ENCODE measurements at regions not wholly inside any gene's neighbourhood (a gene's known extent, or its start where the extent isn't known, plus 50 kb on each side); places are given as distances from the start of the nearest gene placed in this dataset.
"Not testable (repeated sequence)": the region's sequence is repeated elsewhere in the genome, so short reads cannot be mapped to it uniquely, and the experiment has no call there.

GRCh38 chr9:85818971-85819370, 77.2 kb upstream of the AGTPBP1 start:
- 0% methylated on average over 2 of the region's 2 CpGs for WGBS (ENCODE audit: insufficient coverage, insufficient replicate concordance, low lambda C conversion rate, missing lambda C conversion rate)
- ChIA-PET RAD21 (ENCODE audit: unreplicated experiment) (interaction anchor here (1.0 to 1.5 kb wide), 2 partner anchors 383 to 594 kb away, joined by 3 read pairs; no protein-coding TSS in a partner anchor), SMC1A (ENCODE audit: uncharacterized antibody, unreplicated experiment) (interaction anchor here (0.7 to 1.8 kb wide), 4 partner anchors 85 to 428 kb away, joined by 3 to 7 read pairs (median 3); no protein-coding TSS in a partner anchor)

GRCh38 chr9:85820598-85820997, 78.8 kb upstream of the AGTPBP1 start:
- in situ Hi-C loops (cut with MboI) (loop anchor here (25.0 kb wide), 1 partner anchor 467 kb away; the partner anchor contains the start of gene ISCA1), intact Hi-C loops (cut with micrococcal nuclease; ENCODE audit: unreplicated experiment) (loop anchor here (10.0 kb wide), 1 partner anchor 84 kb away; no protein-coding TSS in a partner anchor)
- H3K79me2 ChIP-seq (ENCODE audit: control insufficient read depth, insufficient read depth, low read length); H2AFZ ChIP-seq (ENCODE audit: control insufficient read depth, low read depth, low read length); POLR2A ChIA-PET; H4K20me1 ChIP-seq (ENCODE audit: control insufficient read depth, insufficient read depth); H3K36me3 ChIP-seq (ENCODE audit: control insufficient read depth in 2 of 2, insufficient read depth in 2 of 2, low read length in 1 of 2); RAD21 ChIA-PET (ENCODE audit: unreplicated experiment); H3K4me1 ChIP-seq (ENCODE audit: control insufficient read depth, insufficient read depth, low read length); H3K9ac ChIP-seq (ENCODE audit: control insufficient read depth, insufficient read depth, low read length); H3K9me3 ChIP-seq (replicated peaks; ENCODE audit: control insufficient read depth, insufficient read depth, low read length); H3K27ac ChIP-seq (ENCODE audit: control insufficient read depth, insufficient read depth); H3K4me2 ChIP-seq (ENCODE audit: control insufficient read depth, insufficient read depth); H3K27me3 ChIP-seq (replicated peaks in 1 of 2; ENCODE audit: control insufficient read depth in 2 of 2, insufficient read depth in 2 of 2, low read length in 1 of 2); DNase-seq (ENCODE audit: low read depth, low spot score); FAIRE-seq; H3K4me3 ChIP-seq; ATAC-seq; BruUV-seq (replicated peaks): not testable (repeated sequence)
- SMC1A ChIA-PET (ENCODE audit: uncharacterized antibody, unreplicated experiment) = interaction anchor here (1.2 to 1.8 kb wide), 2 partner anchors 381 to 426 kb away, joined by 3 to 7 read pairs; no protein-coding TSS in a partner anchor
- 100% methylated on average over 5 of the region's 5 CpGs for WGBS (ENCODE audit: insufficient coverage, insufficient replicate concordance, low lambda C conversion rate, missing lambda C conversion rate)
- CTCF ChIA-PET = interaction anchor here (0.6 to 1.7 kb wide), 7 partner anchors 24 to 456 kb away, joined by 3 to 7 read pairs (median 3); no protein-coding TSS in a partner anchor

More at GRCh38 chr9:85818971-85819370, 77.2 kb upstream of the AGTPBP1 start:
- intact Hi-C loops (cut with micrococcal nuclease; ENCODE audit: unreplicated experiment) (loop anchor here (5.0 kb wide), 1 partner anchor 383 kb away; no protein-coding TSS in a partner anchor), in situ Hi-C loops (cut with MboI) (loop anchor here (25.0 kb wide), 1 partner anchor 468 kb away; the partner anchor contains the start of gene ISCA1)
- ATAC-seq (peak; percentile 83), FAIRE-seq (peak; percentile 95)
- H3K36me3 ChIP-seq (ENCODE audit: control insufficient read depth in 2 of 2, insufficient read depth in 2 of 2, low read length in 1 of 2); H3K4me3 ChIP-seq; POLR2A ChIA-PET; DNase-seq (ENCODE audit: low read depth, low spot score); H3K9ac ChIP-seq (ENCODE audit: control insufficient read depth, insufficient read depth, low read length); H3K27me3 ChIP-seq (replicated peaks in 1 of 2; ENCODE audit: control insufficient read depth in 2 of 2, insufficient read depth in 2 of 2, low read length in 1 of 2); H3K79me2 ChIP-seq (ENCODE audit: control insufficient read depth, insufficient read depth, low read length); H3K4me2 ChIP-seq (ENCODE audit: control insufficient read depth, insufficient read depth); BruUV-seq (replicated peaks); H3K9me3 ChIP-seq (replicated peaks; ENCODE audit: control insufficient read depth, insufficient read depth, low read length); H2AFZ ChIP-seq (ENCODE audit: control insufficient read depth, low read depth, low read length); H4K20me1 ChIP-seq (ENCODE audit: control insufficient read depth, insufficient read depth); H3K27ac ChIP-seq (ENCODE audit: control insufficient read depth, insufficient read depth); H3K4me1 ChIP-seq (ENCODE audit: control insufficient read depth, insufficient read depth, low read length): not testable (repeated sequence)
- TF ChIP-seq CTCF (IDR thresholded peaks at IDR 0.05 in 2 of 3, conservative IDR thresholded peaks at IDR 0.05 in 1 of 3; ENCODE audit: control insufficient read depth in 2 of 3, extremely low read depth in 1 of 3, insufficient read depth in 1 of 3, low read depth in 3 of 3, low read length in 3 of 3) (peak; percentile 17 to 28 (median 20); a peak in 3 of 6 replicates), RAD21 (IDR thresholded peaks at IDR 0.05; ENCODE audit: insufficient read depth, low read depth, low read length) (peak; percentile 44), RUNX3 (IDR thresholded peaks at IDR 0.05; ENCODE audit: low read length) (peak; percentile 11; the same call in 1 of the 2 replicates), YY1 (IDR thresholded peaks at IDR 0.05; ENCODE audit: low read depth, low read length) (peak; percentile 53; the same call in 1 of the 2 replicates)
- CTCF ChIA-PET = interaction anchor here (0.6 to 2.5 kb wide), 8 partner anchors 13 to 458 kb away, joined by 3 to 13 read pairs (median 4); no protein-coding TSS in a partner anchor

All from GM12878 (cell line).